Breast epithelium (tissue), 3 donors: ENCODE measurements at regions not wholly inside any gene's neighbourhood (a gene's known extent, or its start where the extent isn't known, plus 50 kb on each side); places are given as distances from the start of the nearest gene placed in this dataset.

Experiments
- POLR2AphosphoS5 ChIP-seq, 3 donors: sonication (generic); formaldehyde crosslinking; IDR thresholded peaks; one replicate each; pipeline ENCODE4 v1.6.1; 2017; ENCODE audit warnings: antibody characterized with exemption in 3 of 3
- TF ChIP-seq, protein P1 (sequence below), 3 donors: fragments of 450-650 bp; IDR thresholded peaks; one replicate each; pipeline ENCODE4 v1.5.1; 2016 to 2017; ENCODE audit warnings: antibody characterized with exemption in 3 of 3, mild to moderate bottlenecking in 3 of 3, moderate library complexity in 3 of 3

DNA sequence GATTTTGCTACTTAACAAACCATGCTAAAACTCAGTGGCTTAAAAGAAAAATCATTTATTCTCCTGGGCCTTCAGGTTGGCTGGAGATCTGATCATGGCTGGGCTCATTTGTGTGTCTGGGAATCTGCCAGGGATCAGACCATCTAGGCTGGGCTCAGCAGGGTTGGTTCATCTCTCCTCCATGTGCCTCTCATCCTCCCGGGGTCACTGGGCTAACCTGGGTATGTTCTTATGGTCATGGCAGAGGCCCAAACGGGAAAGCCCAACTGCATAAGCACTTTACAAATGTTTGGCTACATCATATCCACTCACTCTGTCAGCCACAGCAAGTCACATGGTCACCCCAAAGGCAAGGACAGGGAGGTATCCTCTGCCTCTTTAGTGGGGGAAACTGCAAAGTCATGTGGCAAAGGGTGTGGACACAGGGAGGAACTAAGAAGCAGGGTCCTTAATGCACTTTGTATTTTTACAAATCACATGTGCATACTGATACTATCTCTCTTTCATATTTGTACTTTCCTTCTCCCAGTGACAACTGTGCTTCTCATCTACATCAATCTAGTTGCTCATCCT is 231.4 kb downstream of the BUB3 start:
- TF ChIP-seq, protein P1, sequence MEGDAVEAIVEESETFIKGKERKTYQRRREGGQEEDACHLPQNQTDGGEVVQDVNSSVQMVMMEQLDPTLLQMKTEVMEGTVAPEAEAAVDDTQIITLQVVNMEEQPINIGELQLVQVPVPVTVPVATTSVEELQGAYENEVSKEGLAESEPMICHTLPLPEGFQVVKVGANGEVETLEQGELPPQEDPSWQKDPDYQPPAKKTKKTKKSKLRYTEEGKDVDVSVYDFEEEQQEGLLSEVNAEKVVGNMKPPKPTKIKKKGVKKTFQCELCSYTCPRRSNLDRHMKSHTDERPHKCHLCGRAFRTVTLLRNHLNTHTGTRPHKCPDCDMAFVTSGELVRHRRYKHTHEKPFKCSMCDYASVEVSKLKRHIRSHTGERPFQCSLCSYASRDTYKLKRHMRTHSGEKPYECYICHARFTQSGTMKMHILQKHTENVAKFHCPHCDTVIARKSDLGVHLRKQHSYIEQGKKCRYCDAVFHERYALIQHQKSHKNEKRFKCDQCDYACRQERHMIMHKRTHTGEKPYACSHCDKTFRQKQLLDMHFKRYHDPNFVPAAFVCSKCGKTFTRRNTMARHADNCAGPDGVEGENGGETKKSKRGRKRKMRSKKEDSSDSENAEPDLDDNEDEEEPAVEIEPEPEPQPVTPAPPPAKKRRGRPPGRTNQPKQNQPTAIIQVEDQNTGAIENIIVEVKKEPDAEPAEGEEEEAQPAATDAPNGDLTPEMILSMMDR (IDR thresholded peaks at IDR 0.05), result no peak
- TF ChIP-seq POLR2AphosphoS5 (IDR thresholded peaks at IDR 0.05), result no peak
